ENCODE measurements at regions not wholly inside any gene's neighbourhood (a gene's known extent, or its start where the extent isn't known, plus 50 kb on each side); places are given as distances from the start of the nearest gene placed in this dataset.

DNA sequence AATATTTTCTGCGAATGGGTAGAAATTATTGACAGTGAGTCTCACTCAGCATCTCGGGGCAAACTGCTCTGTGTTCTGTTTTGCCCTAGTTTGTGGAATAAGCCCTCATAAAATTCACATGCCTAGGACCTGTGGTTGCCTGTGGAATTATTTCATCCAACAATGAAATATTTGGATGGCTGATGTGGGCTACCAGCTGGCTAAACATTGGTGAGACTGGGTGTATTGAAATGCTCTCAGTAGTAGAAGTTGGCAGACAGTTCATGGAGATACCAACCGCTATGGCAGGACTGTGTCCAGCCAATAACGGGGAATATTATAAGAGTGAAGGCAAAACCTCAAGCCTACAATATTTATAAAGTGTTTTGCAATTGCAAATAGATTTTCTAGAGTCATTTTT, 344.1 kb upstream of the RPS23 start:
- no peak for DNase-seq
- H2BK120ac ChIP-seq (ENCODE audit: insufficient read depth, low read length, poor library complexity), result no peak overlapping the region
- H3K9me3 ChIP-seq (ENCODE audit: insufficient read depth, low read depth, low read length), result no peaks in the 10 kb centered on the region
- H3K18ac ChIP-seq (ENCODE audit: low read length), result no peak overlapping the region
- no peak overlapping the region for H3K27ac ChIP-seq (ENCODE audit: low read depth, low read length)
- H3K4me3 ChIP-seq (ENCODE audit: low read depth, low read length), result no peak overlapping the region
- H3K27me3 ChIP-seq (ENCODE audit: insufficient read depth, low read length), result no peaks in the 10 kb centered on the region
- no peak overlapping the region for H2BK5ac ChIP-seq (ENCODE audit: low read depth, low read length, poor library complexity)
- no peak overlapping the region for H3K23ac ChIP-seq (ENCODE audit: low read length)
- H3K9ac ChIP-seq (ENCODE audit: low read length), result no peak overlapping the region
- no peak overlapping the region for H4K91ac ChIP-seq (ENCODE audit: low read depth, low read length)
- H4K12ac ChIP-seq (ENCODE audit: low read depth, low read length), result no peak overlapping the region
- H3K79me2 ChIP-seq (ENCODE audit: control insufficient read depth, insufficient read depth, low read length, poor library complexity), result no peaks in the 10 kb centered on the region
- no peaks in the 10 kb centered on the region for H3K36me3 ChIP-seq (ENCODE audit: control insufficient read depth in 1 of 2, insufficient read depth in 2 of 2, low read length in 2 of 2)
- H4K8ac ChIP-seq (ENCODE audit: low read depth, low read length), result no peak overlapping the region
- WGBS (ENCODE audit: extremely low coverage, insufficient coverage, insufficient read length), result no CpG with 5 or more reads among the region's 4 CpGs
- H2AFZ ChIP-seq (ENCODE audit: insufficient read depth, low read length, poor library complexity), result no peak overlapping the region
- H3K4me2 ChIP-seq (ENCODE audit: low read length), result no peak overlapping the region
- no peaks in the 10 kb centered on the region for H3K4me1 ChIP-seq (ENCODE audit: control insufficient read depth in 1 of 2, insufficient read depth in 2 of 2, low read length in 2 of 2)
- no peak overlapping the region for H2AK5ac ChIP-seq (ENCODE audit: low read length)
- H3K79me1 ChIP-seq (ENCODE audit: low read length), result no peaks in the 10 kb centered on the region
- no peak overlapping the region for H2BK12ac ChIP-seq (ENCODE audit: low read length)
- H3K14ac ChIP-seq (ENCODE audit: low read length), result no peak overlapping the region
- H3K4ac ChIP-seq (ENCODE audit: low read depth, low read length), result no peak overlapping the region

DNA sequence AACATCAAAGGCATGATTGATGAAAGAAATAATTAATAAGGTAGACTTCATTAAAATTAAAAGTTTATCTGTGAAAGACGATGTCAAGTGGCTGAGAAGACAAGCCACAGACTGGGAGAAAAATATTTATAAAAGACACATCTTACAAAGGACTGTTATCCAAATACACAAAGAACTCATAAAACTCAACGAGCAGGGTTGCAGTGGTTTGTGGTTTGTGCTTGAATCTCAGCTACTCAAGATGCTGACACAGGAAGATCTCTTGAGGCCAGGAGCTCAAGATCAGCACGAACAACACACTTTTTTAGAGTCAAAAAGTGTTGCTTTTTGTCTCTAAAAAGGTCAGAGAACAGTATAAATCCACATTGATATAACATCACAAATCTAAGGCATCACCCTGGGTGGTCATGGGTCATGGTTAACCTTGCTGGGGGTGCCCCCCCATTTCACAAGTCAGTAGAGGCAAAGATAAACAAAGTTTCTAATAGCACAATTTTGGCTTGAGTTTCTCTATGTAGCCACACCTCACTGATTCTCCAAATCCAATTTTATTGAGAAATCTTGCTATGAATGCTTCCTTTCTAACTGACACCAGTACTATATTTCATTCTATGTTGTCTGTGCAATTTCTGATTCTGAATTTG, 342.9 kb upstream of the RPS23 start:
- WGBS (ENCODE audit: extremely low coverage, insufficient coverage, insufficient read length), result no CpG with 5 or more reads among the region's 3 CpGs
- H3K36me3 ChIP-seq (ENCODE audit: control insufficient read depth in 1 of 2, insufficient read depth in 2 of 2, low read length in 2 of 2), result no peaks in the 10 kb centered on the region
- no peak overlapping the region for H4K12ac ChIP-seq (ENCODE audit: low read depth, low read length)
- no peak overlapping the region for H4K91ac ChIP-seq (ENCODE audit: low read depth, low read length)
- H3K23ac ChIP-seq (ENCODE audit: low read length), result no peak overlapping the region
- no peaks in the 10 kb centered on the region for H3K4me1 ChIP-seq (ENCODE audit: control insufficient read depth in 1 of 2, insufficient read depth in 2 of 2, low read length in 2 of 2)
- H2BK120ac ChIP-seq (ENCODE audit: insufficient read depth, low read length, poor library complexity), result no peak overlapping the region
- H2BK12ac ChIP-seq (ENCODE audit: low read length), result no peak overlapping the region
- no peak overlapping the region for H3K4ac ChIP-seq (ENCODE audit: low read depth, low read length)
- H3K18ac ChIP-seq (ENCODE audit: low read length), result no peak overlapping the region
- H3K27ac ChIP-seq (ENCODE audit: low read depth, low read length), result no peak overlapping the region
- H3K9me3 ChIP-seq (ENCODE audit: insufficient read depth, low read depth, low read length), result no peaks in the 10 kb centered on the region
- H3K79me1 ChIP-seq (ENCODE audit: low read length), result no peaks in the 10 kb centered on the region
- H3K79me2 ChIP-seq (ENCODE audit: control insufficient read depth, insufficient read depth, low read length, poor library complexity), result no peaks in the 10 kb centered on the region
- no peak overlapping the region for H3K14ac ChIP-seq (ENCODE audit: low read length)
- no peaks in the 10 kb centered on the region for H3K27me3 ChIP-seq (ENCODE audit: insufficient read depth, low read length)
- no peak overlapping the region for H3K9ac ChIP-seq (ENCODE audit: low read length)
- no peak overlapping the region for H2AFZ ChIP-seq (ENCODE audit: insufficient read depth, low read length, poor library complexity)
- no peak overlapping the region for H4K8ac ChIP-seq (ENCODE audit: low read depth, low read length)
- no peak for DNase-seq
- H3K4me3 ChIP-seq (ENCODE audit: low read depth, low read length), result no peak overlapping the region
- no peak overlapping the region for H2AK5ac ChIP-seq (ENCODE audit: low read length)
- no peak overlapping the region for H3K4me2 ChIP-seq (ENCODE audit: low read length)
- H2BK5ac ChIP-seq (ENCODE audit: low read depth, low read length, poor library complexity), result no peak overlapping the region

DNA sequence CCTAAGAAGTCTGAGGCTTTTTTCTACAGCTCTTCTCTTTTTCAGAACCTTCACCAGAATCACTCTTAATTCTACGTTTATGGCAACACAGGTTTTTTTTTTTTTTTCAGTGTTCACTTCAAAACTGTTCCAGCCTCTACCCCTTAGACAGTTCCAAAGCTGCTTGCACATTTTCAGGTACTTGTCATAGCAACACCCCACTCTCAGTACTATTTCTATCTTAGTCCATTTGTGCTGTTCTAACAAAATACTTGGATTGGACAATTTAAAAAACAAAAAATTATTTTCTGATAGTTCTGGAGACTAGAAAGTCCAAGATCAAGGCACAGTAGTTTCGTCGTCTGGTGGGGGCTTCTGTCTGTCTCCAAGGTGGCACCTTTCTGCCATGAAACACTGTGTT, 340.9 kb upstream of the RPS23 start:
- Histone ChIP-seq H4K91ac (ENCODE audit: low read depth, low read length) (no peak overlapping the region), H3K18ac (ENCODE audit: low read length) (no peak overlapping the region), H3K36me3 (ENCODE audit: control insufficient read depth in 1 of 2, insufficient read depth in 2 of 2, low read length in 2 of 2) (no peaks in the 10 kb centered on the region), H3K27me3 (ENCODE audit: insufficient read depth, low read length) (no peaks in the 10 kb centered on the region), H4K12ac (ENCODE audit: low read depth, low read length) (no peak overlapping the region), H2BK120ac (ENCODE audit: insufficient read depth, low read length, poor library complexity) (no peak overlapping the region), H3K4ac (ENCODE audit: low read depth, low read length) (no peak overlapping the region), H3K9me3 (ENCODE audit: insufficient read depth, low read depth, low read length) (no peaks in the 10 kb centered on the region), H3K9ac (ENCODE audit: low read length) (no peak overlapping the region), H3K4me3 (ENCODE audit: low read depth, low read length) (no peak overlapping the region), H3K14ac (ENCODE audit: low read length) (no peak overlapping the region), H4K8ac (ENCODE audit: low read depth, low read length) (no peak overlapping the region), H3K27ac (ENCODE audit: low read depth, low read length) (no peak overlapping the region), H3K79me1 (ENCODE audit: low read length) (no peaks in the 10 kb centered on the region), H3K23ac (ENCODE audit: low read length) (no peak overlapping the region), H2AK5ac (ENCODE audit: low read length) (no peak overlapping the region), H2BK12ac (ENCODE audit: low read length) (no peak overlapping the region), H2AFZ (ENCODE audit: insufficient read depth, low read length, poor library complexity) (no peak overlapping the region), H3K4me1 (ENCODE audit: control insufficient read depth in 1 of 2, insufficient read depth in 2 of 2, low read length in 2 of 2) (no peaks in the 10 kb centered on the region), H2BK5ac (ENCODE audit: low read depth, low read length, poor library complexity) (no peak overlapping the region), H3K79me2 (ENCODE audit: control insufficient read depth, insufficient read depth, low read length, poor library complexity) (no peaks in the 10 kb centered on the region), H3K4me2 (ENCODE audit: low read length) (no peak overlapping the region)
- no CpG with 5 or more reads among the region's 3 CpGs for WGBS (ENCODE audit: extremely low coverage, insufficient coverage, insufficient read length)
- no peak for DNase-seq

DNA sequence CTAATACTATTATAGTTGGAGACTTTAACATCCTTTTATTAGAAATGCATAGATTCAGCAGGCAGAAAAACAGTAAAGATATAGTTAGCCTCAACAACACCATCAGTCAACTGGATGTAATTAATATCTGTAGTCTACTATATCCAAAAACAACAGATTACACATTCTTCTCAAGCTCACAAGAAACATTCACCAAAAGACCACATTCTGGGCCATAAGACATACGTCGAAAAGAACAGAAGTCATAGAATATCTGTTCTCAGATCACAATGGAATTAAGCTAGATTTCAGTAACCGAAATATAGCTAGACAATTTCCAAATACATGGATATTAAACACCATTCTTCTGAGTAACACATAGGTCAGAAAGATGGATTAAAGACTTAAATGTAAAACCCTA, 336.6 kb upstream of the RPS23 start:
- Histone ChIP-seq H2AFZ (ENCODE audit: insufficient read depth, low read length, poor library complexity) (no peak overlapping the region), H3K4me2 (ENCODE audit: low read length) (no peak overlapping the region), H3K79me2 (ENCODE audit: control insufficient read depth, insufficient read depth, low read length, poor library complexity) (no peaks in the 10 kb centered on the region), H2BK5ac (ENCODE audit: low read depth, low read length, poor library complexity) (no peak overlapping the region), H3K9ac (ENCODE audit: low read length) (no peak overlapping the region), H2AK5ac (ENCODE audit: low read length) (no peak overlapping the region), H3K4me3 (ENCODE audit: low read depth, low read length) (no peak overlapping the region), H2BK120ac (ENCODE audit: insufficient read depth, low read length, poor library complexity) (no peak overlapping the region), H3K9me3 (ENCODE audit: insufficient read depth, low read depth, low read length) (no peaks in the 10 kb centered on the region), H3K4me1 (ENCODE audit: control insufficient read depth in 1 of 2, insufficient read depth in 2 of 2, low read length in 2 of 2) (no peaks in the 10 kb centered on the region), H3K27me3 (ENCODE audit: insufficient read depth, low read length) (no peaks in the 10 kb centered on the region), H4K12ac (ENCODE audit: low read depth, low read length) (no peak overlapping the region), H4K91ac (ENCODE audit: low read depth, low read length) (no peak overlapping the region), H2BK12ac (ENCODE audit: low read length) (no peak overlapping the region), H3K4ac (ENCODE audit: low read depth, low read length) (no peak overlapping the region), H4K8ac (ENCODE audit: low read depth, low read length) (no peak overlapping the region), H3K18ac (ENCODE audit: low read length) (no peak overlapping the region), H3K23ac (ENCODE audit: low read length) (no peak overlapping the region), H3K79me1 (ENCODE audit: low read length) (no peaks in the 10 kb centered on the region), H3K14ac (ENCODE audit: low read length) (no peak overlapping the region), H3K36me3 (ENCODE audit: control insufficient read depth in 1 of 2, insufficient read depth in 2 of 2, low read length in 2 of 2) (no peaks in the 10 kb centered on the region), H3K27ac (ENCODE audit: low read depth, low read length) (no peak overlapping the region)
- WGBS (ENCODE audit: extremely low coverage, insufficient coverage, insufficient read length), result no CpG with 5 or more reads among the region's 3 CpGs
- DNase-seq, result no peak

Measured in trophoblast cell (in vitro differentiated cells and primary cell).